ENCODE measurements at regions not wholly inside any gene's neighbourhood (a gene's known extent, or its start where the extent isn't known, plus 50 kb on each side); places are given as distances from the start of the nearest gene placed in this dataset.
A peak's percentile ranks its signal among the peaks of the same experiment; 100 is the strongest.

DNA sequence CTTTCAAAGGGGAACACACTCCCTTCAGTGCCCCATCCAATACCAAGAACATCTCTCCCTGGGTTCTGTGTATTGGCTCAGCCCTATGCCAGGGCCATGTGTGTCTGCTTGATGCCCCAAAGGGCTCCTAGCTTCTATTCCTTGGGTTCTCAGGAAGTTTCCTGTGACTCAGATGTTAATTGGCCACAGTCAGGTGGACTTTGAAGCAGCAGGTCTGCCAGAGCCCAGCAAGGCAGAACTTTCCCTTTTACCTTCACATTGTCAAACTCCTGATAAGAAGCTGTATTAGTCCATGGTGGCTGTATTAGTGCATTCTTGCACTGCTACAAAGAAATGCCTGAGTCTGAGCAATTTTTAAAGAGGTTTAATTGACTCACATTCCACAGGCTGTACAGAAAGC lies 116.0 kb upstream of the PTPRT start:
- no peak for DNase-seq

DNA sequence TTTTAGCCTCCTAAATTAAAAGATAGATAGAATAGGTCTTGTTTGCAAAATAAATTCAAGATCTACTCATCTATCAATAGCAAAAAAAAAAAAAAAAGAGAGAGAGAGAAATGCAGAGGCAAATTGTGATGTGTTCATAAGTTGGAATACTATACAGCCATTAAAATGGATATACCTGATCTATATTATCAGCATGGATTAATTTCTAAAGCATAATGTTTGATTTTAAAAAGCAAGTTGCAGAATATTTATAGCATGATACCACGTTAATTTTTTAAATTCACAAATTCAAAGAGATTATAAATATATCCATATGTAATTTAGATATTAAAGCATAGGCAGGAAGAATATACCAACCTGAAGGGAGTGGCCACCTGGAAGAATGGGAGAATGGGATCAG lies 114.9 kb upstream of the PTPRT start:
- DNase-seq, result no peak

DNA sequence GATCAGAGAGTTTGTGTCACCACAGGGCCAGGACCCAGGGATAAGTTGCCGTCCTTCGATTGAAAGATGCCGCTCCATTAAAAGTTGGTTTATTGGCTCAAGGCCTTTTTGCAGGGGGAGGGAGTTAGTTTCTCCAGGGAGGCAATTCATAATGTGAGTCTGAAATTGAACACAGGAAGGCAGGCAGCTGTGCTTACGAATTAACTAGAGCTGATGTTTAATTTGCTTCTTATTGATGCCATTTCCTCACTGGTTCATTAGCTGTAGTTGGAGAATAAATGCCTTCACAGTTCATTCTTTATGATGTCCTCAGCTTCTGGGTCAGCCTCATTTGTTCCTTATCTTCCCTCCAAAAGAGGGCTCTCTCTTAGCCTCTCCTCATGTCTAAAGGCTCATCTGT lies 113.2 kb upstream of the PTPRT start:
- no peak for DNase-seq

DNA sequence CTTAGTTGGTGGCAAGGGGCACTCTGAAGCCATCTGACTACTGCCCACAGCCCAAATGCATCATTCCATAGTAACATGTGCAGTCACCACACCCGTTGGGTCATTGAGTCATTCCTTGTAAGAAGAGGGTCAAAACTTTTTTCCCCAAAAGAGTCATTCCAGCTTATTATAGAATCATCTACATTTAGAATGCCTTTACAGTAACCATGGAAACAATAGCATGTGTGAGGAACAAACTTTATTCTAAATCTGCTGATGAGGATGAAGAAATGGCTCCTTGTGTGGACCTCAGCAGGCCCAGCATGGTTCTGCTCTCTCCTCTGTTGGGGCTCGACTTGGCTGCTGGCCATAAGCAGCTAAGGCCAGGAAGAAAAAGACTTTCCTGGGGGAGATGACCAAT lies 111.2 kb upstream of the PTPRT start:
- DNase-seq, result no peak

DNA sequence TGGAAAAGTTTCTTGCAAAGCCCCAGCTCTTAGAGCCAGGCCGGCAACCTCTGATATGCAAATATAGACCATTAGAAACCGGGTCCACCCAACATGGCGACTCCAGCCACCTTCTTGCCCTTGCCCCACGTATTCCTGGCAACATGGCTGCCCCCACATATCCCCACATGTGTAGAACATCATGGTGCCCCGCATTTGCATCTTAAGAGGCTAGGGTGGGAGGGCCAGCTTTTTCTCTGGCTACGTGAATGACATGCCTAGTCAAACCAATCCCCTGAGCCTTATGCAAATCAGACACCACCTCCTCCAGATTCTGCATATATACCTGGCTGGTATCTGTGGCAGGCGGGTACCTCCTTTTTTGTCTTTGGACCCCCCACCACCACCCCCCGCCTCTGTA lies 106.1 kb upstream of the PTPRT start:
- no peak for DNase-seq

DNA sequence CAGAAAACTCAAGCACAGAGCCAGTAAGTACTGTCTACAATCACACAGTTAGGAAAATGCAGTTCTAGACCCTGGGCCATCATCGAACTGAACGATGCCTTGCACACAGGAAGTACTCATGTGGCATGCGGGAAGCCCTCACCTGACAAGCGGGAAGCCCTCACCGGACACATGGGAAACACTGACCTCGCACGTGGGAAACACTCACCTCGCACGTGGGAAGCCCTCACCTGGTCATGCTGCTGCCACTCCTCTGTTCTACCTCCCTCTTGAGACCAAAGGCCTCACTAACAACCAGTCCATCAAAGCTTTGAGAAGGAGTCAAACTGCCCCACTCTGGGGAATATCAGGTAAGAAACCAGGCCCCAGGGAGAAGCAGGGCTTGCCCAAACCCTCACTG lies 105.6 kb upstream of the PTPRT start:
- DNase-seq, result no peak

DNA sequence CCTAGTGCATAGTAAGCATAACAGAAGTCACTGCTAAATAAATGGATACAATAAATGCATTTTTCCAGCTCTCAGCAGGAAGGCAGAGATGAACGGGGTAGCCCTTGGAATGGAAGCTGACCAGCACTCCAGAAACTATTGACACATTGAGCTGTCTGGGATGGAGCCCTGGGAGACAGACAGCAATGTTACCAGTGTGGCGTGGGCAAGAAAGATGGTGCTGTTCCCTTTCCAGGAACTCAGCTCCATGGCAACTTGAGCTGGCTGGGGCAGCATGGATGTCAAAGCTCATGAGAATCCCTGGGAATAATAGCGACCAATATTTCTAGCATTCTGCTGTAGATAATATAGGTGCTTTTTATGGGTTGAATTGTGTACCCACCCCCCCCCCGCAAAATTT lies 104.3 kb upstream of the PTPRT start:
- DNase-seq, result no peak

DNA sequence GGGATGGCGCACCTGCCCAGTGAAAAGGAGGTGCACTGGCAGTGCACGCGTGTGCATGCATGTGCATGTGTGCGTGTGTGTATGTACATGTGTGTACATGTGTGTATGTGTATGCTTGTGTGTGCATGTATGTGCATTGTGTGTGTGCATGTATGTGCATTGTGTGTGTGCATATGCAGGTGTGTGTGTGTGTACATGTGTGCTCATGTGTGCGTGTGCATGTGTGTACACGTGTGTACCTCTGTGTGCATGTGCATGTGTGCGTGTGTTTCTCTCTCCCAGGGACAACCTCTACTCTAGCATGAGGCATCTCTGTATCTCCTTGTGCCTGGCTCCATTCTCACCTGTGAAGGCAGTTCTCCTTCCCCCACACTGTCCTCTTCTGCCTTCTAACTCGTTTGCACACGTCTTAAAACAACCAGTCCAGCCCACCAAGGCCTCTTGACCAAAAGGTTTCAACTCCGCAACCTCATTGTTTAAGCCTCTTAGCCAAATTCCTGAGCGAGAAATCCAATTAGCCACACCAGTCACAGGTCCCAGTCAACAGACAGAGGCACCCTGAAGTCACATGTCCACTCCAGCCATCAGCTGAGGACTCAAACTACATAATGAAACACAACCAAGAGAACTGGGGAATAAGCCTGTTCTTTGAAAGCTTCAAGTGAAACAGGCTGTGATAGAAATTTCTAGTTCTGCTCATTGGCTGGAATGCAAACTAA lies 103.5 kb upstream of the PTPRT start:
- no peak for DNase-seq

DNA sequence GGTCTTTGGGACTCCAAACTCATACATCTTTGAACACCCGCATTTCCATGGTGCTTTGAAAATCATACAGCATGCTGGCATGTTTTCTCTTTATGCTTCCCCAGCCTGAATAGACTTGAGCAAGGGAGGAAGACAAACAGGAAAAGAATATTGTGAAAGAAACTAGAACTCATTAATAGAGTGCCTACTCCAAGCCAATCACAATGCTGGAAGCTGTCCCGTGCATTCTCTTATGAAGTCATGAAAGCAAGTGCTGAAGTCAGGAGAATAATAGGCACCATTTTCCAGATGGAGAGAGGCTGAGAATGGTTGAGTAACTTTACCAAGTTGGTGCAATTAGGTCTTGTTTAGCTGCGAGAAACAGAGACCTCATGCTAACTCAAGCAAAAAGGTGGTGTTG lies 102.5 kb upstream of the PTPRT start:
- DNase-seq, result no peak

DNA sequence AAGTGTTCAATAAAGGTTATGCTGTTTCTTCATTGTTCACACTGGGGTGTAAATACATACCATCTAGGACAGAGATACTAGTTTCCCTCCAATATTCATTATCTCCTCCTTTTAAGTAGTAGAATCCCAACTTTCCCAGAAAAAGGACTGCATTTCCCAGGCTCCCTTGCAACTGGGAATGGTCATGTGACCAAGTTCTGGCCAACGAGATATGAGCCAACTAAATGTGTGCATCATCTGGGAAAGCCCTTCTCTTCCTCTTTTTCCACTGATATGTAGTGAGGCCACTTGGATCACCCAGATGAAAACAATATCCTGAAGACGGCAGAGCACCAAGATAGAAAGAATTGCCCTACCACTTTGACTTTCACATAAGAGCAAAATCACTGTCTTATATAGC lies 97.9 kb upstream of the PTPRT start:
- DNase-seq, result no peak

DNA sequence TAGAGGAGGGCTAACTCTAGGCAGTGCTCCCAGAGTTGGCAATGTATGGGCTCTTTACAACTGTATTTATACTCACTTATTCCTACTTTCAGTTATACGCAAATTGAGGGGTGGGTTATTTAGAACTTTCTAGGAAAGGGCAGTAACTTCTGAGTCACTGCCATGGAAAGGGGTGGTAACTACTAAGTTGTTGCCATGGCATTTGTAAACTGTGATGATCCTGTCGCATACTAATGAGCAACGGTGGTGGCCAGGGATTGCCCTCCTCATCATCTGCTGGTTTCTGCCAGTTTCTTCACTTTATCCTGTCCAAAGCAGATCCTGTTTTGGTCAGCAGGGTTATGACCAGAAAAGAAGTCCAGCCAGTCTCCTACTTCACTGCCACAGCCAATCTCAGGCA lies 95.5 kb upstream of the PTPRT start:
- no peak for DNase-seq

DNA sequence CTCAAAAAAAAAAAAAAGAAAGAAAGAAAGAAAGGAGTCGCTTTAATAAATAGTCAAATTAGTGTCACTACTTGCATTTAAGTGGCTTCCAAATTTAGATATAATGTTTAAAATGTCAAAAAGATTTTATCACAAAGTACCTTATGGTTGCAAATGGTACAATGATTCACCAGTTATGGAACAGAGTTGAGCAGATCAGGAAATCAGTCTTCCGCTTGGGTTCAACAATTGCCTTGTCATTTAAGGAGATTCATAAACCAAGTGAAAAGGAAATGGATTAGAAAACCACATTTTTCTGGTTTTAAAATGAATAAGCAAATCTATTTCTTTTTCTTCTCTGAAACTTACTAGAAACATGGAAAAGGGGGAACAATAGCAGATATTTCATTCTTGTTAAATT lies 94.8 kb upstream of the PTPRT start:
- no peak for DNase-seq

DNA sequence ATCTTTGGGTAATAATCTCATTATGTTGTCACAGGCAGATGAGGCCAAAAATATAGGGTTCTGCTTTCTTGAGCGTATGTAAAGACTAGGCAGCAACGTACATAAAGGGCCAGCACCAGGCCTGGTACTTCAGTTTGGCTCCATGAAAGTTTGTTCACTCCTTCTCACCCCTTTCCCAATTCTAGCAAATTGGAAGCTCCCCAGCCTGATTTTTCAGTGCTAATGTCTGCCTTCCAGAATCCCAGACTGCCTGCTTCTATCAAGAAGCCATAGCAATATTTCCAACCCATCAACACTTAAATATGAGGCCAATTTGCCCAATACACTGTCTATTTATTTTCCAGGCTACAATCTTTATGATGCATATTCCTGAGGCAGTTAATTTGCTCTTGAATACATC lies 93.4 kb upstream of the PTPRT start:
- no peak for DNase-seq

DNA sequence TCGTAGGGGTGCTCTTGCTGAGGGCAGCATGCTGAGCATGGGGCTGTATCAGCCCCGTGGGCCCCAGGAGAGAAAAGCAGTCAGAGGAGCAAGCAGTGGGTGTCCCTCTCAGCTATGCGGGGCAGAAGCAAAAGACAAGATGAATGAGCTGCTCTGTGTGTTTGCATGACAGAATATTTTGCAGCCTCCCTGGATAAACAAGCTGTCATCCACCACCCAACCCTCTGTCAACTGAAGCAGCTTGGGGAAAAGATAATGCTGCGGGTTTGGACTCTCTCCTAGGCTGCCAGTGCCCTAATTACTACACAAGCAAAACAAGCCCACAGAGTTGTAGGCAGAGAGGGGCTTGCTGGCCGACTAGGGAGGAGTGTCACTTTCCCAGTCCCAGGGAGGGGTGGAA lies 82.3 kb upstream of the PTPRT start:
- no peak for DNase-seq

DNA sequence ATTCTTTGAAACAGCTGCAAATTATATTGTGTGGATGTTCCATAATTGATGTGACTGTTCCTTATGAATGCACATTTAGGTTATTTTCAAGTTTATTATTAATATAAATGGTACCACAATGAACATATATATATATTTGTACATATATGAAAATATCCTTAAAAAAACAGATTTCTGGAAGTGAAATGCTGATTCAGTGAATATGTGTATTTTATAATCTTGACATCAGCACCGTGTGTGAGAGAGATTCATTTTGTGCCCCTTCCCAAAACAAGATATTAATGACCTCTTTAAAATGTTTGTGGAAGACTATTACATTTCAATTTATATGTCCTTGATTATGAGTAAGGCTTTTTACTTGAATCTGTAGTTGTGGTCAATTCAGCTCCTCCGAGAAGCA lies 75.7 kb upstream of the PTPRT start:
- no peak for DNase-seq

DNA sequence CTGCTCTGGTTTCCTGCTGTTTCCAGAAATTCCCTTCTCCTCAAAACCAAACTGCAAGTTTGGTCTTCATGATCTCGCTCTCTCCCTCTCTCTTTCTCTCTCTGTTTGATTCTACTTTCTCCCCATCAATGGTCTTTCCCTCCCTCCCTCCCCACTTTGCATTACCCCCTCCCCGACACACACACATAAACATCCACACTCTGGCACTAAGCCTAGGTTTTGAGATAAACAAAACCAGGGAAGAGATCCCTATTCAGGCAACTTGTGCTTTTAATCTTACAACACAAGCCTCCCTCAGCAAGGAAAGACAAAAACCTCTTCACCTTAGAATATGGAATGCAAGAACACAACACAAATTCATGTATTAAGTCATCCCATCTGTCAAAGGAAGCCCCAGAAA lies 73.5 kb upstream of the PTPRT start:
- DNase-seq, result no peak

DNA sequence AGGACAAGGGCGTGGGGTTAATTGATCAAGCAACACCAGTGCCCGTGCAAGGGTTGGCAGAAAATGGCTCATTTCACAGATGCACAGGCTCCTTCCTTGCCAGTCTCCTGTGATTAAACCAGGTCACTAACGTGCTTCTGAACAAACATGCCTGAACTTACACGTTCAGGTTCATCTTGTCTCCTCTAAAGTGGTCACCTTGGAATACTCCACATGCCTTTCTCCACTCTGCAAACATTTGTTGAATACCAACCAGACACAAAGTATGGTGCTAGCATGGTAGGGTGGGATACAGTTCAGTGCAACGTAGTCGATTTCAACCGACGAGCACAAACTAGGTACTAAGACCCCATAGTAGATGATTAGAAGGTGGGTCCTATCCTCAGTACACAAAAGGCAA lies 72.6 kb upstream of the PTPRT start:
- no peak for DNase-seq

DNA sequence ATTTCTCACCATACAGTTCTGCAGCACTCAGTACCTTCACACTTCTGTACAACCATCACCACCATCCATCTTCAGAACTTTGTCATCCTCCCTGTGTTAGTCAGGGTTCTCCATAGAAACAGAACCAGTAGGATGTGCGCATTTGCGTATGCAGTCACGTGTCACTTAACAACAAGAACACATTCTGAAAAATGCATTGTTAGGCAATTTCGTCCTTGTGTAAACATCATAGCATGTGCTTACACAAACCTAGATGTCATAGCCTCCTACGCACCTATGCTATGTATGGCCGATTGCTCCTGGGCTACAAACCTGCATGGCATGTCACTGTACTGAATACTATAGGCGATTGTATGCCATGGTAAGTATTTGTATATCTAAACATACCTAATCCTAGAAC lies 66.2 kb upstream of the PTPRT start:
- peak in 1 of 3 experiments; percentile 22 for DNase-seq

DNA sequence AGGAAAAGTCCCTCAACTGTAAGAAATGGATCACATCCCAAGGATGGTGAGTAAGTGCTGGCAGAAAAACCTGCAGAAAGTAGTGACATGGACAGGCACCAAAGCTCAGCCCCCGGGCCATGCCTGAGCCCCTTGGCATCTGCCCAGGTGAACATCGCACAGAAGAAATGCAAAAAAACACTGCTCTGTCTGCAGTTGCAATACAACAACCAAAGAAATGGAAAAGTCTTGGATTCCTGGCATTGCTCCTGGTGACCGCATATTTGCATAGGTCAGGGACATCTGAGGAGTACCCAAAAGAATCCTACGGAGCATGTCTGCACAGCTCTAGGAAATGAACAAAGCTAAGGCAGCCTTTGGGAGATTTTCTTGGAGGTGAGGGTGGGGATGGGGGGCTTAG lies 63.1 kb upstream of the PTPRT start:
- no peak for DNase-seq

DNA sequence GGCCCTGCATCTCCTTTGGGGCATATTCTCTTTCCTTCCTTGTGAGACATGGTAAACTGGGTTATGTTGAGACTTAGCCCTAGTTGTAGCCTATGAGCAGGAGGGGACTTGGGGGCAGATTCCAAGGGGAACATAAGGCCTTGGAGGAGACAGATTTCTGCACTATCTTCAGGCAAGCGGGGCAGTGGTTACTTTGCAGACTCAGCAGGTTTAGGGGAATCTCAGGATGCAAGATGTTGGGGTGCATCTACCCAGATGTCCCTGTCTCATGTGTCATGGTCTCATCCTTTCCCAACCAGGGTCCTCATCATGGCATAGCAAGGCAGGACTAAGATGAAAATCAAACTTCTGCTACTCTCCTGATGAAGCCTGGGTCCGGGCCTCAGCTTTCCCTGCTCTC lies 58.6 kb upstream of the PTPRT start:
- no peak for DNase-seq

DNA sequence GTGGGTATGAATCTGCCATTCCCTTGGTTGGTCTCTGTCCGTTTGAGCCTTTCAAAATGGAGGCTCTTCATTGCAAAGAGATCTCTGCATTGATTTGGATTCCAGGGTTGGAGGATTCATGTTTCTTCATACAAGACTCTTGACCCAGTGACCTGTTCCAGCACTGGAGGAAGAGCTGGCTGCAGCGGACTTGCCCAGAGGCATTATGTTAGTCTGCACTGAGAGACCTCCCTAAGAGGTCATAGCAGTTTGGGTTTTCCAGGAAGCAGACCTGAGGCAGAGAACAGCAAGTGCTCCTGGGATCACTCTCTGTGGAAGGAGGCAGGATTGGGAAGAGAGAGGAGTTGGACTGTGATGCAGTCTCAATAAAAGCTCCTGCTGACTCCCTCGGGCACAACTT lies 57.7 kb upstream of the PTPRT start:
- no peak for DNase-seq

DNA sequence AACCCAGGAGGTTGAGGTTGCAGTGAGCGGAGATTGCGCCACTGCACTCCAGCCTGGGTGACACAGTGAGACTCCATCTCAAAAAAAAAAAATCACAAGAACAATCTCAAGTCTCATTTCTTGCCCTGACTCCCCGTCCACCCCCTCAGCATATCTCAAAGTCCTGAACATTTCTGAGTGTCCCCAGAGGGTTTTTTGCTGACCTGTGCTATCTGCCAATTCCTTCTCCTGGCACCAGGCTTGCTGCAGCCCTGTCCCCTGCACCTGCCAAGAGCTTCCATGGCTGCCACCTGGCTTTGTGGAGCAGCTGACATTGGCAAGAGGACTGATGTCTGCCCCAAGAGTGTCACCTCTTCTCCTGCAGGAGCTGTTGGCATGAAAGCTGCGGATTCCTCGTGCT lies 54.9 kb upstream of the PTPRT start:
- no peak for DNase-seq

DNA sequence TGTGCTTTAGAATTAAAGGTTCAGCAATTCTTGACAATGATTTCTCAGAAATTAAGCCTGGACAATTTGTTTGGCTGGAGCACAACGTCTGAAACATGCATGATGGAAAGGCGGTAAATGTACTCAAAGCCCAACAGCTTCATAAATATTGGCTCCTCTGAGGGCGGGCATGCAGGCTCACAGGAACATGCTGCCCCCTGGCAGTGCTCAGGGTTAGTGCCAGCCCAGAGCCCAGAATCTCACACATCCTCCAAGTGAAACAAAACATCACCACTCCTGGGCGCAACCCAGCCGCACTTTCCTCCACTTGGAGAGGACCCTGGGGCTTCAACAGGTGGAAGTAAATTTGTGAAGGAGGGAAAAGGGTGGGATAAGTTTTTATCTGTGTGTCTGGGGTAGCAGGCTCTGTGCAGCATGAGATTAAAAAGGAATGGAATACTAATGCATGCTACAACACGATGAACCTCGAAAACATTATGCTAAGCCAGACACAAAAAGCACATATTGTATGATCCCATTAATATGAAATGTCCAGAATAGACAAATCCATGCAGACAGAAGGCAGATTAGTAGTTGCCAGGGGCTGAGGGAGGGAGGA lies 54.1 kb upstream of the PTPRT start:
- DNase-seq, result peak; percentile 16 to 79 (median 54)

DNA sequence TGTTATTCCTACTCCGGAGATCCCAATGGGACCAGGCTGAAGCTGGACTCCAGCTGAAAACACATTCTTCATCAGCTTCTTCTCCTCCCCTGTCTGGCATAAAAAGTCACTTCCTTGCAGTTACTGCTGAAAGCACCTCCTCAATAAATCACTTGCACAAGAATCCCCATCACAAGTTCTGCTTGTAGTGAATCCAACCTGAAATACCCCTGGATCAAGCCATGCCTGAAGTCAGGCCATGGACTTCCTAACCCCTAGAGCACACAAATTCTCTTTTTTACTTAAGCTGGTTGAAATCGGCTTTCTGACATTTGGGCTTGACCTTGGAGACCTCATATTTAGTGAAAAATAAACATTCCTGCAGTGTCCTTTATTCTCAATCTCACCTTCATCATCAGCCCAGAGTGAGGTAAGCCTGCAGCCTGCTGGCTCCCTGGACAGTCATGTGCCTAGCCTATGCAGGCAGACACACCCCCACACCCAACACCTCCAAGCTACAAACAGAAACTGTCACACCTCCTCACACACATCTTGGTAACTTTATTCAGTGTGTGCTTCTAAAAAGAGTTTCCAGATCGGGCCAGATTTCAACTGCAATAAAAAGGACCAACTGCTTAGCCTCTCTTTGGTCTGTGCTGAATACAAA lies 51.5 kb upstream of the PTPRT start:
- no peak for DNase-seq

Data from NCI-H1417 (cell line).